ENCODE measurements at regions not wholly inside any gene's neighbourhood (a gene's known extent, or its start where the extent isn't known, plus 50 kb on each side); places are given as distances from the start of the nearest gene placed in this dataset.

DNA sequence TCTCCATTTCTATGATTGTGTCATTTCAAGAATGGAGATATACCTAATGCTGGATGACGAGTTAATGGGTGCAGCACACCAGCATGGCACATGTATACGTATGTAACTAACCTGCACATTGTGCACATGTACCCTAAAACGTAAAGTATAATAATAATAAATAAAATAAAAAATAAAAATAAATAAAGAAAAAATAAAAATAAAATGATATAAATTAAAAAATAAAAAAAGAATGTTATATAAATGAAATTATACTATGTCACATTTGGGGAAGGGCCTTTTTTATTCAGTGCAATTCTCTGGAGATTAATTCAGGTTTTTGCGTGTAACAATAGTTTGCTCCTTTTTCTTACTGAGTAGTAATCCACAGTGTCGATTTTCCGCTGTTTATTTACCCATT, 763.5 kb upstream of the POU3F3 start:
- Mint-ChIP-seq H3K4me3 (no peak overlapping the region), H3K27ac (no peak overlapping the region)

DNA sequence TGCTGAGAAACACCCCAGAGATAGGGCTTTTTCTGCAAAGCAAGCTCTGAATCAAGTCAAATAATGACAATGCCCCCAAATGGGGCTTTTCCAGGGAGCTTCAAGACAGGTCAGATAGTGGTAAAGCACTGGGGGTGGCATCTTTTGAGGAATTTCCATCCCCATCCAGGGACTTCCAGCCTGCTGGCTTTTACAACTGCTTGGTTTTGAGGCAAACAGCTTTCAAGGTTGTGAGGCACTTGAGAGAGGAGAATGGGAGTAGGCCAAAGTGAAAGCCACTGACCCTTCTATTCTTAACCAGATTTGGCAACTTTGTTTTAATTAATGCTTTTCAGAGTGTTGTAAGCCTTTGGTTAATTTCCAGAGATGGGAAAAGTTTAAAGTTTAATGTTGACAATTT, 762.0 kb upstream of the POU3F3 start:
- H3K27ac Mint-ChIP-seq = no peak overlapping the region
- H3K27me3 Mint-ChIP-seq (ENCODE audit: low read depth) = no peaks in the 10 kb centered on the region
- TF ChIP-seq, protein P1, sequence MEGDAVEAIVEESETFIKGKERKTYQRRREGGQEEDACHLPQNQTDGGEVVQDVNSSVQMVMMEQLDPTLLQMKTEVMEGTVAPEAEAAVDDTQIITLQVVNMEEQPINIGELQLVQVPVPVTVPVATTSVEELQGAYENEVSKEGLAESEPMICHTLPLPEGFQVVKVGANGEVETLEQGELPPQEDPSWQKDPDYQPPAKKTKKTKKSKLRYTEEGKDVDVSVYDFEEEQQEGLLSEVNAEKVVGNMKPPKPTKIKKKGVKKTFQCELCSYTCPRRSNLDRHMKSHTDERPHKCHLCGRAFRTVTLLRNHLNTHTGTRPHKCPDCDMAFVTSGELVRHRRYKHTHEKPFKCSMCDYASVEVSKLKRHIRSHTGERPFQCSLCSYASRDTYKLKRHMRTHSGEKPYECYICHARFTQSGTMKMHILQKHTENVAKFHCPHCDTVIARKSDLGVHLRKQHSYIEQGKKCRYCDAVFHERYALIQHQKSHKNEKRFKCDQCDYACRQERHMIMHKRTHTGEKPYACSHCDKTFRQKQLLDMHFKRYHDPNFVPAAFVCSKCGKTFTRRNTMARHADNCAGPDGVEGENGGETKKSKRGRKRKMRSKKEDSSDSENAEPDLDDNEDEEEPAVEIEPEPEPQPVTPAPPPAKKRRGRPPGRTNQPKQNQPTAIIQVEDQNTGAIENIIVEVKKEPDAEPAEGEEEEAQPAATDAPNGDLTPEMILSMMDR (IDR thresholded peaks at IDR 0.05; ENCODE audit: unreplicated experiment) = no peak
- no peaks in the 10 kb centered on the region for H3K4me1 Mint-ChIP-seq
- no peak for DNase-seq (ENCODE audit: low spot score in 2 of 2, unreplicated experiment in 2 of 2)
- H3K4me3 Mint-ChIP-seq = no peak overlapping the region
- H3K9me3 Mint-ChIP-seq = peaks cover 13% of the 10 kb centered on the region
- H3K36me3 Mint-ChIP-seq = no peaks in the 10 kb centered on the region

More for the DNA sequence above, 763.5 kb upstream of the POU3F3 start:
- Mint-ChIP-seq H3K9me3 (peaks cover 10% of the 10 kb centered on the region), H3K4me1 (no peaks in the 10 kb centered on the region), H3K27me3 (ENCODE audit: low read depth) (no peaks in the 10 kb centered on the region), H3K36me3 (no peaks in the 10 kb centered on the region)
- TF ChIP-seq, protein P1 (IDR thresholded peaks at IDR 0.05; ENCODE audit: unreplicated experiment) = no peak
- no peak for DNase-seq (ENCODE audit: low spot score in 2 of 2, unreplicated experiment in 2 of 2)

DNA sequence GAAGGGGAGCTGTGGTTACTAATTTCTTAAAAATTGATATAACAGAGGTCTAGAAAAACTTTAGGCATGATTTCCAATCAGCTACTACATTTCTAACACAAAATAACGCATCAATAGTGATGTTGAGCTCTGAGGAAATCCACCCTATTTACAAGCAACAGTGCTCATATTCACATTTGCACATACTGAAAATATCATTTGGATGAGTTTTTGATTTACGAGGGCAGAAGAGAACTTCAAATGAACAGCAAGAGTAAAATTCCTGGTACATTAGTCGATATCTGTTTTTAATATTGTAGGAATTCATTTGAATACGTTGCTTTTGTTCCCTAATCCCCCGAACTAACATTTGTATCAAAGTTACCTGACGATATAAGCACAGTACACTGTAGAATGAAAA, 761.0 kb upstream of the POU3F3 start:
- no peaks in the 10 kb centered on the region for H3K27me3 Mint-ChIP-seq (ENCODE audit: low read depth)
- H3K36me3 Mint-ChIP-seq = no peaks in the 10 kb centered on the region
- H3K27ac Mint-ChIP-seq = no peak overlapping the region
- TF ChIP-seq, protein P1 (IDR thresholded peaks at IDR 0.05; ENCODE audit: unreplicated experiment) = no peak
- no peak overlapping the region for H3K4me3 Mint-ChIP-seq
- DNase-seq (ENCODE audit: low spot score in 2 of 2, unreplicated experiment in 2 of 2) = no peak
- no peaks in the 10 kb centered on the region for H3K4me1 Mint-ChIP-seq
- H3K9me3 Mint-ChIP-seq = peaks cover 15% of the 10 kb centered on the region

DNA sequence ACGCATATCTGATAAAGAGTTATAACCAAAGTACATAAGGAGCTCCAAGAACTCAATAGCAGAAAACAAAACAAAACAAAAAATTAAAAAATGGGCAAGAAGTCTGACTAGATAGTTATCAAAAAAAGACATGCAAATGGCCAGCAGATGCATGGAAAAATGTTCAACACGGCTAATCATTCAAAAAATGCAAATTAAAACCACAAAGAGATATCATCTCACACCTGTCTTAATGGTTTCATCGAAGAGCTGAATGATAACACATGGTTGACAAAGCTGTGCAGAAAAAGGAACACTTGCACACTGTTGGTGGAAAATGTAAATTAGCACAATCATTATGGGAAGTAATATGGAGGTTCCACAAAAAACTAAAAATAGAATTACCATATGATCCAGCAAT, 751.3 kb upstream of the POU3F3 start:
- H3K36me3 Mint-ChIP-seq = no peaks in the 10 kb centered on the region
- DNase-seq (ENCODE audit: low spot score in 2 of 2, unreplicated experiment in 2 of 2) = no peak
- no peaks in the 10 kb centered on the region for H3K27me3 Mint-ChIP-seq (ENCODE audit: low read depth)
- peaks cover 4% of the 10 kb centered on the region for H3K9me3 Mint-ChIP-seq
- no peak overlapping the region for H3K27ac Mint-ChIP-seq
- no peaks in the 10 kb centered on the region for H3K4me1 Mint-ChIP-seq
- TF ChIP-seq, protein P1 (IDR thresholded peaks at IDR 0.05; ENCODE audit: unreplicated experiment) = no peak
- H3K4me3 Mint-ChIP-seq = no peak overlapping the region

DNA sequence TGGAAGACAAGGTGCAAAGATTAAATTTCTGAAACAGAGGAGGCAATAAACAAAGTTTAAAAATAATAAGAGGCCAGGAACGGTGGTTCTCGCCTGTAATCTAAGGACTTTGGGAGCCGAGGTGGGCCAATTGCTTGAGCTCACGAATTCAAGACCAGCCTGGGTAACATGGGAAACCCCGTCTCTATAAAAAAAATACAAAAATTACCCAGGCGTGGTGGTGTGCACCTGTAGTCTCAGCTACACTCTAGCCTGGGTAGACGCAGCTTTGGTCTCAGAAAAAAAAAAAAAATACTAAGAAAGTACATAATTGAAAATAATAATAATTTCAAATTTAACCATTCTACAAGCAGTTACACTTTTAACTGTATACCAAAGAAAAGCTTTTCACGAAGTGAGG, 744.6 kb upstream of the POU3F3 start:
- Mint-ChIP-seq H3K4me3 (no peak overlapping the region), H3K27me3 (ENCODE audit: low read depth) (no peaks in the 10 kb centered on the region), H3K9me3 (no peaks in the 10 kb centered on the region), H3K4me1 (no peaks in the 10 kb centered on the region), H3K36me3 (no peaks in the 10 kb centered on the region), H3K27ac (no peak overlapping the region)
- no peak for DNase-seq (ENCODE audit: low spot score in 2 of 2, unreplicated experiment in 2 of 2)
- TF ChIP-seq, protein P1 (IDR thresholded peaks at IDR 0.05; ENCODE audit: unreplicated experiment) = no peak

DNA sequence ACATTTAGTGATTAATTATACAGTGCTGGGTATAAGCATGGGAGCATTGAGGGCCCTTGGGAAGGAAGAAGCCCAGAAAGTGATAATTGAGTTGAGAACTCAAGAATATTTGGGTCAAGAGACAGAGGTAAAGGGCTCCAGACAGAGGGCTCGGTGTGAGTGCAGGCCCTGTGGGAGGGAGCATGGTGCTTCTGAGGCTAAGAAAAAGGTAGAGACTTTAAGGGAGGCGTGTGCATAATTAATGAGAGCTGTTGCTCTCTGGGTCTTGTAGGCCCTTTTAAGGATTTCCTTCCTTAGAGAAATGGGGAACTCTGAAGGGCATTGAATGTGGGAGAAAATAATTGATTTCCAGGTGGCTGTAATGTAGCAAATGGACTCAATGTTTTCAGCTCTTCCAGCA, 735.0 kb upstream of the POU3F3 start:
- no peak overlapping the region for H3K4me3 Mint-ChIP-seq
- no peaks in the 10 kb centered on the region for H3K36me3 Mint-ChIP-seq
- TF ChIP-seq, protein P1 (IDR thresholded peaks at IDR 0.05; ENCODE audit: unreplicated experiment) = no peak
- no peaks in the 10 kb centered on the region for H3K9me3 Mint-ChIP-seq
- no peak for DNase-seq (ENCODE audit: low spot score in 2 of 2, unreplicated experiment in 2 of 2)
- peaks cover 11% of the 10 kb centered on the region for H3K27me3 Mint-ChIP-seq (ENCODE audit: low read depth)
- no peak overlapping the region for H3K27ac Mint-ChIP-seq
- no peaks in the 10 kb centered on the region for H3K4me1 Mint-ChIP-seq
